HepG2 (cell line): ENCODE measurements at regions not wholly inside any gene's neighbourhood (a gene's known extent, or its start where the extent isn't known, plus 50 kb on each side); places are given as distances from the start of the nearest gene placed in this dataset.

Experiments
- ATAC-seq: fragments of 200-7000 bp; cut with Tn5 transposase; 3 replicates; pipeline ENCODE4 v1.9.1; 2020; ENCODE audit warnings: mild to moderate bottlenecking, moderate library complexity
- BruUV-seq: library from RNA; stranded (reverse); fragments of 400-500 nt; replicated peaks from 2 replicates; lab custom pipeline; 2021; lab: Mats Ljungman, UMichigan
- CTCF ChIA-PET: fragments of 300-600 bp; formaldehyde crosslinking; extraction: SDS; loops from one replicate; lab custom pipeline; 2021; ENCODE audit warnings: low total read pairs, inconsistent platforms, low intra/inter-chr PET ratio; lab: Yijun Ruan, JAX
- POLR2A ChIA-PET: fragments of 350-600 bp; sonication (Branson Sonifier 250); formaldehyde crosslinking; loops from one replicate; lab custom pipeline; 2020; ENCODE audit warnings: antibody characterized with exemption, inconsistent platforms; lab: Yijun Ruan, JAX
- DNase-seq: peaks from one replicate; pipeline ENCODE4 v3.0.0-alpha.2; 2015; ENCODE audit warnings: low spot score
- FAIRE-seq: peaks from 3 replicates; lab custom pipeline; 2011; peaks lifted over from hg19 to GRCh38; lab: Jason Lieb, UNC
- H2AFZ ChIP-seq: one replicate; pipeline ENCODE4 v1.6.1; 2011; ENCODE audit warnings: low read length, inconsistent platforms
- H3K27ac ChIP-seq: fragments of 300-600 bp; 3 replicates; pipeline ENCODE4 v1.8.0; 2011; ENCODE audit warnings: mixed run types, mild to moderate bottlenecking, mixed read lengths, low read length, inconsistent platforms; ENCODE audit not compliant: insufficient read depth; ENCODE audit errors: extremely low read length
- H3K27me3 ChIP-seq, 2 experiments: fragments of 200-600 bp in 1 of 2; 2 replicates in 1 of 2; 3 replicates in 1 of 2; pipeline versions ENCODE4 v1.6.0 to v1.8.0; 2011; ENCODE audit warnings: low read length in 2 of 2, mild to moderate bottlenecking in 2 of 2, moderate library complexity in 2 of 2, inconsistent platforms in 1 of 2; ENCODE audit not compliant: insufficient read depth in 2 of 2, control insufficient read depth in 1 of 2
- H3K36me3 ChIP-seq, 2 experiments: fragments of 200-600 bp in 1 of 2; replicated peaks in 1 of 2; 2 replicates in 1 of 2; 3 replicates in 1 of 2; pipeline versions ENCODE4 v1.5.1 to v1.8.0; 2011; ENCODE audit warnings: low read length in 2 of 2, inconsistent platforms in 1 of 2; ENCODE audit not compliant: insufficient read depth in 2 of 2, control insufficient read depth in 1 of 2
- H3K4me1 ChIP-seq: 2 replicates; pipeline ENCODE4 v1.5.1; 2012; ENCODE audit warnings: low read length, inconsistent platforms; ENCODE audit not compliant: insufficient read depth
- H3K4me2 ChIP-seq: 2 replicates; pipeline ENCODE4 v1.6.0; 2011; ENCODE audit warnings: low read depth, low read length, inconsistent platforms
- H3K4me3 ChIP-seq, 3 experiments: fragments of 200-600 bp in 1 of 3; sonication (generic), shearing (Covaris generic) in 1 of 3; replicated peaks in 1 of 3; 2 replicates each; pipeline ENCODE4 v1.5.1; 2011 to 2016; ENCODE audit warnings: low read length in 3 of 3, inconsistent platforms in 2 of 3, low read depth in 2 of 3, mild to moderate bottlenecking in 2 of 3, control low read depth in 1 of 3, mixed read lengths in 1 of 3; ENCODE audit not compliant: insufficient read depth in 1 of 3
- H3K79me2 ChIP-seq: one replicate; pipeline ENCODE4 v1.6.1; 2011; ENCODE audit warnings: low read length, inconsistent platforms; ENCODE audit not compliant: insufficient read depth
- H3K9ac ChIP-seq: 2 replicates; pipeline ENCODE4 v1.6.0; 2011; ENCODE audit warnings: mild to moderate bottlenecking, low read depth, low read length, inconsistent platforms; ENCODE audit not compliant: insufficient read depth
- H3K9me3 ChIP-seq: 2 replicates; pipeline ENCODE4 v1.5.1; 2012; ENCODE audit warnings: mild to moderate bottlenecking, low read length
- H4K20me1 ChIP-seq: 2 replicates; pipeline ENCODE4 v1.6.0; 2011; ENCODE audit warnings: inconsistent platforms, mild to moderate bottlenecking, low read length, moderate library complexity; ENCODE audit not compliant: insufficient read depth
- ADNP ChIP-seq: sonication (generic); formaldehyde crosslinking; IDR thresholded peaks from 2 replicates; pipeline ENCODE4 v1.4.0; 2020; ENCODE audit warnings: missing genetic modification reagents
- NONO ChIP-seq, 2 experiments: fragments of 450-650 bp in 1 of 2; sonication (generic) in 1 of 2; formaldehyde crosslinking in 1 of 2; IDR thresholded peaks in 1 of 2; conservative IDR thresholded peaks in 1 of 2; 2 replicates each; pipeline versions ENCODE4 v1.6.1 to v1.8.0; 2017 to 2022; ENCODE audit warnings: mild to moderate bottlenecking in 1 of 2, missing genetic modification reagents in 1 of 2, moderate library complexity in 1 of 2
- RARA ChIP-seq: IDR thresholded peaks from 2 replicates; pipeline ENCODE4 v1.6.1; 2016; ENCODE audit warnings: missing genetic modification reagents, missing compliant biosample characterization
- TBX2 ChIP-seq: sonication (generic); formaldehyde crosslinking; IDR thresholded peaks from 2 replicates; pipeline ENCODE4 v1.5.0; 2020; ENCODE audit warnings: missing genetic modification reagents, mild to moderate bottlenecking, borderline replicate concordance
- ZFP36 ChIP-seq: fragments of 150-350 bp; IDR thresholded peaks from 2 replicates; pipeline ENCODE4 v1.6.1; 2018; ENCODE audit warnings: borderline replicate concordance, low read length, low read depth; ENCODE audit not compliant: partially characterized antibody
- ZFP90 ChIP-seq: sonication (generic); formaldehyde crosslinking; IDR thresholded peaks from 2 replicates; pipeline ENCODE4 v1.8.0; 2022; ENCODE audit warnings: missing genetic modification reagents, mild to moderate bottlenecking, inconsistent platforms, borderline replicate concordance
- ZNF317 ChIP-seq: sonication (generic); formaldehyde crosslinking; IDR thresholded peaks from 2 replicates; pipeline ENCODE4 v1.5.0; 2020; ENCODE audit warnings: mild to moderate bottlenecking, missing genetic modification reagents
- ZNF333 ChIP-seq: sonication (generic); formaldehyde crosslinking; IDR thresholded peaks from 2 replicates; pipeline ENCODE4 v1.4.0; 2020; ENCODE audit warnings: mild to moderate bottlenecking, missing genetic modification reagents, borderline replicate concordance
- ZNF766 ChIP-seq: sonication (generic); formaldehyde crosslinking; IDR thresholded peaks from 2 replicates; pipeline ENCODE4 v1.5.0; 2020; ENCODE audit warnings: missing genetic modification reagents, borderline replicate concordance
- ZNF790 ChIP-seq: sonication (generic); formaldehyde crosslinking; IDR thresholded peaks from 2 replicates; pipeline ENCODE4 v1.8.0; 2022; ENCODE audit warnings: missing genetic modification reagents, mild to moderate bottlenecking, borderline replicate concordance
- WGBS: methylation state at CpG from one replicate; pipeline ENCODE4 v1.1.6; 2017; ENCODE audit warnings: low lambda C conversion rate; 5-methylcytosine and 5-hydroxymethylcytosine counted together
- in situ Hi-C: cut with HindIII; loops from 2 replicates; pipeline ENCODE4 v1.10.0; 2017; ENCODE audit warnings: low pct_unique_long_range_greater_than_20kb; ENCODE audit not compliant: extremely low pct_ligation_motif_present
- intact Hi-C: fragments of 100-400 bp; cut with micrococcal nuclease; formaldehyde crosslinking; loops from one replicate; pipeline ENCODE4 v1.10.0; 2022; ENCODE audit not compliant: unreplicated experiment
- TF ChIP-seq, protein P1 (sequence below): sonication (generic); formaldehyde crosslinking; IDR thresholded peaks from 2 replicates; pipeline ENCODE4 v1.8.0; 2022; ENCODE audit warnings: missing genetic modification reagents, mild to moderate bottlenecking, moderate library complexity, borderline replicate concordance
- TF ChIP-seq, protein P2 (sequence below): sonication (generic); formaldehyde crosslinking; IDR thresholded peaks from 2 replicates; pipeline ENCODE4 v1.4.0; 2020; ENCODE audit warnings: missing genetic modification reagents
- TF ChIP-seq, protein P3 (sequence below): sonication (generic); formaldehyde crosslinking; IDR thresholded peaks from 2 replicates; pipeline ENCODE4 v1.8.0; 2022; ENCODE audit warnings: missing genetic modification reagents, mild to moderate bottlenecking, inconsistent platforms, borderline replicate concordance

DNA sequence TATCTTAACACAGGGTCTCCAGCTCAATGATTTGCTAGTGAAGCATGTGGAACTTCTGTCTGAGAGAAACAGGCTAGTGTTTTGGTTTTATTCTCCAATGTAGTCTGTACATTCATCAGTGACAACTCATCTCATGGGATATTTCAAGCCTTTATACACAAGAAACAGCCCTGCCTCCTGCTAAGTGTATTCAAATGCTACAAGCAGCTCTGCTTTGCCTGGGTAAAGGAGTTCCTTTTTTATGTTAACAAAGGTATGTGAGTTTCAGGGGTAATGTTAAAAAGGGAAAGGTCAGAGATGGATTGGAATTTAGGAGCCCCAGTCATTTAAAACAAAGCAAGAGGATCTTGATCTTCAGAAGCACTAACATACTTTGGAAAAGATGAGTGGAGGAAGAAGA is 498.7 kb downstream of the ISL1 start:
- peaks cover 2% of the 10 kb centered on the region; the same call in 1 of the 2 replicates for H3K9me3 ChIP-seq
- H3K4me3 ChIP-seq: no peak overlapping the region
- in situ Hi-C loops: no loop called here
- CTCF ChIA-PET: no interaction called here
- H3K4me2 ChIP-seq: no peak overlapping the region
- no peaks in the 10 kb centered on the region for H3K79me2 ChIP-seq
- no peaks in the 10 kb centered on the region for H3K27me3 ChIP-seq
- POLR2A ChIA-PET: no interaction called here
- H2AFZ ChIP-seq: no peak overlapping the region
- TF ChIP-seq NONO (IDR thresholded peaks at IDR 0.05) (no peak), NONO (CRISPR knock-in tag; conservative IDR thresholded peaks at IDR 0.05) (no peak)
- H3K36me3 ChIP-seq: no peaks in the 10 kb centered on the region
- FAIRE-seq: no peak
- H4K20me1 ChIP-seq: no peaks in the 10 kb centered on the region
- ATAC-seq: no peak
- no TSS peak for BruUV-seq
- H3K4me1 ChIP-seq: no peaks in the 10 kb centered on the region
- intact Hi-C loops: no loop called here
- no peak for DNase-seq
- H3K9ac ChIP-seq: no peak overlapping the region
- H3K27ac ChIP-seq: no peak overlapping the region

DNA sequence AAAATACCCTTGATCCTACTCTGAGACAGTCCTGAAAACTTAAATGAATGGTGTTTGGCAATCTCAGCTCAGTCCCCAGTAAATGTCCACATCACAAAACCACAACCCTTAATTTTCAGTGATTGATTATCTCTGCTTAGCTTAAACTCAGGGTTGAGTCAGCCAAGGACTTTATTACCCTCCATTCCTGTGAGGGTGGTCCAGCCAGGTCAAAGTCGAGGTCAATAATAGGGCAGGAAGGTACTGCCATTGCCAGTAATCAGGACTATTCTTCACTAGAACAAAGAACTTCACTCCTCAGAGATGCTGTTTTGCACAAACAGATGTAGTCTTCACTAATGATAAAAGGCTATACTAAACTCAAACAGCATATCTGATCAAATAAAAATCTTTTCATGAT is 499.4 kb downstream of the ISL1 start:
- in situ Hi-C loops (no loop called here), intact Hi-C loops (no loop called here)
- no peak overlapping the region for H3K4me3 ChIP-seq
- FAIRE-seq: no peak
- no peak overlapping the region for H3K27ac ChIP-seq
- no peaks in the 10 kb centered on the region for H3K36me3 ChIP-seq
- no peak overlapping the region for H2AFZ ChIP-seq
- no peaks in the 10 kb centered on the region for H4K20me1 ChIP-seq
- no peaks in the 10 kb centered on the region for H3K79me2 ChIP-seq
- no peak overlapping the region for H3K9ac ChIP-seq
- WGBS: 0% methylated on average over 1 of the region's 1 CpG
- POLR2A ChIA-PET: no interaction called here
- no peak for ATAC-seq
- no peaks in the 10 kb centered on the region for H3K9me3 ChIP-seq
- no peak for DNase-seq
- no peaks in the 10 kb centered on the region for H3K27me3 ChIP-seq
- H3K4me1 ChIP-seq: no peaks in the 10 kb centered on the region
- CTCF ChIA-PET: no interaction called here
- BruUV-seq: no TSS peak
- H3K4me2 ChIP-seq: no peak overlapping the region
- TF ChIP-seq, protein P1, sequence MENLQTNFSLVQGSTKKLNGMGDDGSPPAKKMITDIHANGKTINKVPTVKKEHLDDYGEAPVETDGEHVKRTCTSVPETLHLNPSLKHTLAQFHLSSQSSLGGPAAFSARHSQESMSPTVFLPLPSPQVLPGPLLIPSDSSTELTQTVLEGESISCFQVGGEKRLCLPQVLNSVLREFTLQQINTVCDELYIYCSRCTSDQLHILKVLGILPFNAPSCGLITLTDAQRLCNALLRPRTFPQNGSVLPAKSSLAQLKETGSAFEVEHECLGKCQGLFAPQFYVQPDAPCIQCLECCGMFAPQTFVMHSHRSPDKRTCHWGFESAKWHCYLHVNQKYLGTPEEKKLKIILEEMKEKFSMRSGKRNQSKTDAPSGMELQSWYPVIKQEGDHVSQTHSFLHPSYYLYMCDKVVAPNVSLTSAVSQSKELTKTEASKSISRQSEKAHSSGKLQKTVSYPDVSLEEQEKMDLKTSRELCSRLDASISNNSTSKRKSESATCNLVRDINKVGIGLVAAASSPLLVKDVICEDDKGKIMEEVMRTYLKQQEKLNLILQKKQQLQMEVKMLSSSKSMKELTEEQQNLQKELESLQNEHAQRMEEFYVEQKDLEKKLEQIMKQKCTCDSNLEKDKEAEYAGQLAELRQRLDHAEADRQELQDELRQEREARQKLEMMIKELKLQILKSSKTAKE: no peak
- TF ChIP-seq ZNF766 (CRISPR knock-in tag) (no peak), TBX2 (no peak), ZNF790 (CRISPR knock-in tag) (no peak), ZFP36 (no peak), ZNF317 (no peak), ZNF333 (no peak), ZFP90 (CRISPR knock-in tag) (no peak), ADNP (CRISPR knock-in tag) (no peak), RARA (no peak)
- TF ChIP-seq, protein P2, sequence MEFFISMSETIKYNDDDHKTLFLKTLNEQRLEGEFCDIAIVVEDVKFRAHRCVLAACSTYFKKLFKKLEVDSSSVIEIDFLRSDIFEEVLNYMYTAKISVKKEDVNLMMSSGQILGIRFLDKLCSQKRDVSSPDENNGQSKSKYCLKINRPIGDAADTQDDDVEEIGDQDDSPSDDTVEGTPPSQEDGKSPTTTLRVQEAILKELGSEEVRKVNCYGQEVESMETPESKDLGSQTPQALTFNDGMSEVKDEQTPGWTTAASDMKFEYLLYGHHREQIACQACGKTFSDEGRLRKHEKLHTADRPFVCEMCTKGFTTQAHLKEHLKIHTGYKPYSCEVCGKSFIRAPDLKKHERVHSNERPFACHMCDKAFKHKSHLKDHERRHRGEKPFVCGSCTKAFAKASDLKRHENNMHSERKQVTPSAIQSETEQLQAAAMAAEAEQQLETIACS (CRISPR knock-in tag): no peak
- TF ChIP-seq, protein P3, sequence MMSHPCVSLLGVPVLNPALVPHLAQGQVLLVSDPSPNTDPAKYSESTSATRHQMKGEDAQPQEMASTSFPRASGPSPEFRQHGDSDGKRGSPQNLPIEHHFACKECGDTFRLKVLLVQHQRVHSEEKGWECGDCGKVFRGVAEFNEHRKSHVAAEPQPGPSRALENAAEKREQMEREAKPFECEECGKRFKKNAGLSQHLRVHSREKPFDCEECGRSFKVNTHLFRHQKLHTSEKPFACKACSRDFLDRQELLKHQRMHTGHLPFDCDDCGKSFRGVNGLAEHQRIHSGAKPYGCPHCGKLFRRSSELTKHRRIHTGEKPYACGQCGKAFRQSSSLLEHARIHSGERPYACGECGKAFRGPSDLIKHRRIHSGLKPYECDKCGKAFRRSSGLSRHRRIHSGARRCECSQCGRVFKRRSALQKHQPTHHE (CRISPR knock-in tag): no peak
